B cell (primary cell): ENCODE measurements at regions not wholly inside any gene's neighbourhood (a gene's known extent, or its start where the extent isn't known, plus 50 kb on each side); places are given as distances from the start of the nearest gene placed in this dataset.

ENCODE experiments used
- ATAC-seq: fragments of 200-7000 bp; cut with Tn5 transposase; one replicate; pipeline ENCODE4 v1.10.0; 2021; ENCODE audit warnings: low read depth, mild to moderate bottlenecking, moderate number of reproducible peaks, moderate library complexity
- CTCF ChIA-PET: fragments of 350-600 bp; sonication (Branson Sonifier 250); formaldehyde crosslinking; loops from one replicate; lab custom pipeline; 2021; ENCODE audit warnings: antibody characterized with exemption, inconsistent platforms; lab: Charles Lee
- POLR2A ChIA-PET: fragments of 350-600 bp; sonication (Branson Sonifier 250); formaldehyde crosslinking; loops from one replicate; lab custom pipeline; 2021; ENCODE audit warnings: antibody characterized with exemption; lab: Charles Lee
- DNase-seq: peaks from one replicate; pipeline ENCODE4 v3.0.0; 2013
- H2AFZ ChIP-seq: 2 replicates; pipeline ENCODE4 v1.6.1; 2012; ENCODE audit warnings: mild to moderate bottlenecking, low read depth, low read length; ENCODE audit not compliant: insufficient read depth, poor library complexity, severe bottlenecking
- H3K27ac ChIP-seq, 2 donors: 1 replicate in 1 of 2; 2 replicates in 1 of 2; pipeline ENCODE4 v1.5.1; 2012 to 2013; ENCODE audit warnings: low read length in 2 of 2, mild to moderate bottlenecking in 2 of 2, moderate library complexity in 1 of 2
- H3K27me3 ChIP-seq, 4 experiments: fragments of 200-600 bp in 1 of 4; sonication (generic) in 1 of 4; replicated peaks in 1 of 4; 1 replicate in 2 of 4; 2 replicates in 2 of 4; pipeline versions ENCODE4 v1.6.1 to v1.7.0; 2013 to 2016; ENCODE audit warnings: low read length in 3 of 4, mild to moderate bottlenecking in 2 of 4, mixed read lengths in 1 of 4, moderate library complexity in 1 of 4; ENCODE audit not compliant: insufficient read depth in 4 of 4, control insufficient read depth in 3 of 4; ENCODE audit errors: control extremely low read depth in 1 of 4
- H3K36me3 ChIP-seq, 2 experiments: replicated peaks in 1 of 2; 1 replicate in 1 of 2; 2 replicates in 1 of 2; pipeline versions ENCODE4 v1.6.1 to v1.7.1; 2013; ENCODE audit warnings: low read length in 1 of 2; ENCODE audit not compliant: insufficient read depth in 2 of 2, control insufficient read depth in 1 of 2; ENCODE audit errors: control extremely low read depth in 1 of 2, extremely low read depth in 1 of 2
- H3K4me1 ChIP-seq, 2 donors: fragments of 200-600 bp in 1 of 2; sonication (generic) in 1 of 2; 1 replicate in 1 of 2; 2 replicates in 1 of 2; pipeline versions ENCODE4 v1.5.1 to v1.6.1; 2013 to 2017; ENCODE audit warnings: low read length in 2 of 2; ENCODE audit not compliant: control insufficient read depth in 2 of 2, insufficient read depth in 2 of 2
- H3K4me2 ChIP-seq: replicated peaks from 2 replicates; pipeline ENCODE3; 2012; ENCODE audit warnings: mild to moderate bottlenecking, low read depth, low read length; ENCODE audit not compliant: poor library complexity, severe bottlenecking
- H3K4me3 ChIP-seq, 5 experiments: fragments of 200-600 bp in 1 of 5; sonication (generic) in 1 of 5; 1 replicate in 3 of 5; 2 replicates in 2 of 5; pipeline versions ENCODE4 v1.5.1 to v1.7.0; 2011 to 2016; ENCODE audit warnings: low read length in 4 of 5, mild to moderate bottlenecking in 4 of 5, low read depth in 2 of 5, control low read depth in 1 of 5, moderate library complexity in 1 of 5; ENCODE audit not compliant: insufficient read depth in 1 of 5; ENCODE audit errors: control extremely low read depth in 1 of 5, extremely low read depth in 1 of 5
- H3K79me2 ChIP-seq: fragments of 200-600 bp; sonication (generic); one replicate; pipeline ENCODE4 v1.6.0; 2016; ENCODE audit warnings: low read length; ENCODE audit not compliant: control insufficient read depth, insufficient read depth
- H3K9ac ChIP-seq: fragments of 200-600 bp; sonication (generic); 2 replicates; pipeline ENCODE4 v1.6.1; 2017; ENCODE audit warnings: mild to moderate bottlenecking, low read length, moderate library complexity
- H3K9me3 ChIP-seq, 3 donors: one replicate each; pipeline versions ENCODE4 v1.6.1 to v1.7.1; 2013; ENCODE audit warnings: low read length in 2 of 3; ENCODE audit not compliant: control insufficient read depth in 2 of 3, insufficient read depth in 1 of 3; ENCODE audit errors: control extremely low read depth in 1 of 3
- H4K20me1 ChIP-seq: 2 replicates; pipeline ENCODE4 v1.6.0; 2012; ENCODE audit warnings: mild to moderate bottlenecking, low read length; ENCODE audit not compliant: insufficient read depth, control insufficient read depth, poor library complexity, severe bottlenecking
- H3K27ac Mint-ChIP-seq: one replicate; pipeline ENCODE4 v1.8.0; 2021; ENCODE audit warnings: mixed read lengths
- H3K27me3 Mint-ChIP-seq: one replicate; pipeline ENCODE4 v1.8.0; 2021; ENCODE audit warnings: mixed read lengths
- H3K4me1 Mint-ChIP-seq: one replicate; pipeline ENCODE4 v1.8.0; 2021; ENCODE audit warnings: mixed read lengths
- H3K4me3 Mint-ChIP-seq: one replicate; pipeline ENCODE4 v1.8.0; 2021; ENCODE audit warnings: mixed read lengths
- H3K9me3 Mint-ChIP-seq: one replicate; pipeline ENCODE4 v1.8.0; 2022; ENCODE audit warnings: mixed read lengths; ENCODE audit not compliant: insufficient read depth
- EZH2 ChIP-seq: IDR thresholded peaks from 2 replicates; pipeline ENCODE4 v1.6.1; 2012; ENCODE audit warnings: borderline replicate concordance, low read depth, mild to moderate bottlenecking, moderate library complexity, low read length; ENCODE audit not compliant: insufficient read depth, poor library complexity, severe bottlenecking
- WGBS: methylation state at CpG from one replicate; pipeline ENCODE4 v1.1.5; 2013; ENCODE audit warnings: missing lambda C conversion rate; ENCODE audit not compliant: insufficient coverage; 5-methylcytosine and 5-hydroxymethylcytosine counted together
- intact Hi-C: fragments of 100-400 bp; cut with micrococcal nuclease; formaldehyde crosslinking; loops from one replicate; pipeline ENCODE4 v1.10.0; 2022
- TF ChIP-seq, protein P1 (sequence below): fragments of 200-600 bp; IDR thresholded peaks from one replicate; pipeline ENCODE4 v1.8.0; 2022; ENCODE audit warnings: antibody characterized with exemption, mild to moderate bottlenecking

DNA sequence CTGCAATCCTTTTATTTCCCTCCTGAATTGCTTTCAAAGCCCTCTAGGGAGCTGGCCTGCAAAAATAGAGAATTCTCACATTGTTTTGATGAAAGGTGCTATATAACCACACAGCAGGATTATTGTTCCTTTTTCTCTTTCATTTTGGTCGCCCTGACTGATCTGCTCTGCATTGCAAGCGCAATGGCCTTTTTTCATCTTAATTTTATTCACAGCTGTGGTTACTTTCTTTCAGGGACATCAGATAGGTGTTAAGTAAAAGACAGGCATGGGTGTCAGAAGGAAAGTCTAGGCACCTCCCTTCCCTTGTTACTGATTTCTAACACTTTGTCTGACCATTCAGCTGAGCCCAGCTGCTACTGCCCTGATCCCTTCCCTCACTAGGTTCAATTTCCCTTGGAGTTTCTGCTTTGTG, 850.5 kb upstream of the MAP3K7 start:
- Histone ChIP-seq H3K4me1 (no peaks in the 10 kb centered on the region), H3K27ac (no peak overlapping the region), H2AFZ (no peak overlapping the region), H3K27me3 (no peaks in the 10 kb centered on the region), H4K20me1 (no peaks in the 10 kb centered on the region), H3K79me2 (no peaks in the 10 kb centered on the region), H3K36me3 (no peaks in the 10 kb centered on the region), H3K9me3 (peaks cover 0 to 3% (median 0%) of the 10 kb centered on the region in 3 donors), H3K4me3 (no peak overlapping the region), H3K9ac (no peak overlapping the region), H3K4me2 (no peak overlapping the region)
- Mint-ChIP-seq H3K4me1 (no peaks in the 10 kb centered on the region), H3K9me3 (no peaks in the 10 kb centered on the region), H3K27ac (no peak overlapping the region), H3K4me3 (no peak overlapping the region), H3K27me3 (no peaks in the 10 kb centered on the region)
- WGBS: no CpG with 5 or more reads among the region's 2 CpGs
- ChIA-PET CTCF (no interaction called here), POLR2A (no interaction called here)
- TF ChIP-seq, protein P1, sequence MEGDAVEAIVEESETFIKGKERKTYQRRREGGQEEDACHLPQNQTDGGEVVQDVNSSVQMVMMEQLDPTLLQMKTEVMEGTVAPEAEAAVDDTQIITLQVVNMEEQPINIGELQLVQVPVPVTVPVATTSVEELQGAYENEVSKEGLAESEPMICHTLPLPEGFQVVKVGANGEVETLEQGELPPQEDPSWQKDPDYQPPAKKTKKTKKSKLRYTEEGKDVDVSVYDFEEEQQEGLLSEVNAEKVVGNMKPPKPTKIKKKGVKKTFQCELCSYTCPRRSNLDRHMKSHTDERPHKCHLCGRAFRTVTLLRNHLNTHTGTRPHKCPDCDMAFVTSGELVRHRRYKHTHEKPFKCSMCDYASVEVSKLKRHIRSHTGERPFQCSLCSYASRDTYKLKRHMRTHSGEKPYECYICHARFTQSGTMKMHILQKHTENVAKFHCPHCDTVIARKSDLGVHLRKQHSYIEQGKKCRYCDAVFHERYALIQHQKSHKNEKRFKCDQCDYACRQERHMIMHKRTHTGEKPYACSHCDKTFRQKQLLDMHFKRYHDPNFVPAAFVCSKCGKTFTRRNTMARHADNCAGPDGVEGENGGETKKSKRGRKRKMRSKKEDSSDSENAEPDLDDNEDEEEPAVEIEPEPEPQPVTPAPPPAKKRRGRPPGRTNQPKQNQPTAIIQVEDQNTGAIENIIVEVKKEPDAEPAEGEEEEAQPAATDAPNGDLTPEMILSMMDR: no peak
- TF ChIP-seq EZH2: no peak
- intact Hi-C loops: no loop called here
- DNase-seq (no peak), ATAC-seq (no peak)

DNA sequence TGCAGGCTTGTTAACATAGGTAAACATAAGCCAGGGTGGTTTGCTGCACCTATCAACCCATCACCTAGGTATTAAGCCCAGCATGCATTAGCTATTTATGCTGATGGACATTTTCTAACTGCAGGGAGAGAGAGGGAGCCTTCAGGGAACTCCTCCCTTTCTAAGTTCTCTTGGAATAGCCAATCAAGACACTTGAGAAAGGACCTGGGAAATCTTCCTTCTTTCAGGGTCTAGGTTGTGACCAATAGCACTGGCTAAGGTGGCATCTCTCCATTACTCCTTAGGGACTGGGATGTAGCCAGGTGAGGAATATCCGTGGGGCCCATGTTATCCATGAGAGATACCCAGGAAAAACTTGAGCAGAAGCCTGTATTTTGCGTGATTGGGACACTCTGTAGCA, 849.6 kb upstream of the MAP3K7 start:
- H3K27me3 Mint-ChIP-seq: no peaks in the 10 kb centered on the region
- Histone ChIP-seq H3K4me2 (no peak overlapping the region), H3K27me3 (no peaks in the 10 kb centered on the region), H3K79me2 (no peaks in the 10 kb centered on the region), H4K20me1 (no peaks in the 10 kb centered on the region), H3K9ac (no peak overlapping the region), H2AFZ (no peak overlapping the region), H3K27ac (no peak overlapping the region), H3K36me3 (no peaks in the 10 kb centered on the region), H3K9me3 (peaks cover 0 to 3% (median 0%) of the 10 kb centered on the region in 3 donors), H3K4me1 (no peaks in the 10 kb centered on the region), H3K4me3 (no peak overlapping the region)
- POLR2A ChIA-PET: no interaction called here
- intact Hi-C loops: no loop called here
- H3K9me3 Mint-ChIP-seq: no peaks in the 10 kb centered on the region
- H3K27ac Mint-ChIP-seq: no peak overlapping the region
- TF ChIP-seq EZH2: no peak
- TF ChIP-seq, protein P1: no peak
- no peak overlapping the region for H3K4me3 Mint-ChIP-seq
- no peak for DNase-seq
- no peak for ATAC-seq
- H3K4me1 Mint-ChIP-seq: no peaks in the 10 kb centered on the region
- WGBS: 100% methylated on average over 1 of the region's 2 CpGs
- CTCF ChIA-PET: no interaction called here
